ENCODE measurements at regions not wholly inside any gene's neighbourhood (a gene's known extent, or its start where the extent isn't known, plus 50 kb on each side); places are given as distances from the start of the nearest gene placed in this dataset.

- no peak for DNase-seq
Observed at GRCh38 chr6:8535519-8535918, 100.2 kb upstream of the SLC35B3 start.

GRCh38 chr6:8530785-8531435 is 95.6 kb upstream of the SLC35B3 start:
- DNase-seq, result no peak

DNA sequence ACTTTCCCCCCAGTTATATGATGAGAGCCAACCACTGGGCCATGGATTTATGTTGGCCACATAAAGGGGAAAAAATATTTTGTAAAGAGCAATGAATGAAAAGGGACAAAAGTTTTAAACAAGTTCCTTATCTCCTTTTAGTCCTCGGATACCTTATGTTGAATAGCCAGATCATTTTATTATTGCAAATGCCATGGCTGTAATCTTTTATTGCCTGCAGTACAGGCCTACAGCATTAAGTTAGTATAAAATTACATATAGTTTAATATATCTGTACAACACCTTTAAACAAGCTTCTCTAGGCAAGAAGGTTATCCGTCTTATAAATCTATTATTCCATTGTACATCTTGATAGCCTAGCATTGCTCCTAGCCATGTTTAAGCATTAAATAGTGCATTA is 93.9 kb upstream of the SLC35B3 start:
- DNase-seq, result no peak

GRCh38 chr6:8527818-8528217 is 92.5 kb upstream of the SLC35B3 start:
- DNase-seq, result no peak

DNA sequence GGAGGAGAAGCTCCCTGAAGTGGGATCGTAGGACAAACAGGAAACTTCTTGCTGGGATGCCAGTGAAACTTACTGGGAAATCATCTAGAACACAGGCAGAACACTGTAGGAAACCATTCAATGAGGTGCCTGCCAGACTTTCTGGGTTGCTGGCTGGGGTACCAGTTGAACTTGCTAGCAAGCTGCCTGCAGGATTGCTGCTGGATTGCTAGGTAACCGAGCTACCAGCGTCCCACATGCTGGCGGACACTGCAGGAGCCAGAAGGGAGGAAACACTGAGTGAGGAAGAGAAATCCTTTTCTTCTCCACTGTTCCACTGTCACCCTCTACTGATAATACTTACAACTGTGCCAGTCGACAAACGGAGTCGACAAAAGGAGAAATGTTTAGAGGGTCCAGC is 91.3 kb upstream of the SLC35B3 start:
- DNase-seq, result no peak

DNA sequence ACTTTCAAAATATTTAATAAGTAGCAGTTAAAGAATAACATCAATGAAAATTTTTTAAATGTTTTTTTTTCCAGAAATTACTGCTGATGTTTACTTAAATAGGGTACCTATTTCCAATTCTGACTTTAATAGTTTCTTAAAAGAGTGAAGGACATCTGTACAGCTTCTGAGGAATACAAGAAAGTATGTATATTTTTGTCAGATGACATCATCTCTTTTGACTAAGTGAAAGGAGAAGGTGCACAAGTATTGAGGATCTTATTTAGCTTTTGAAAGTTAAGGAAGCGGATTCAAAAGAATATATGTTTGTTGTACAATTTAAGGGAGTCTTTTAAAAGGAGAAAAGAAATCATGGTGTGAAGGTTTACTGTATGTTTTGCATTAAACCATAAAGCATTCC is 90.0 kb upstream of the SLC35B3 start:
- no peak for DNase-seq

DNA sequence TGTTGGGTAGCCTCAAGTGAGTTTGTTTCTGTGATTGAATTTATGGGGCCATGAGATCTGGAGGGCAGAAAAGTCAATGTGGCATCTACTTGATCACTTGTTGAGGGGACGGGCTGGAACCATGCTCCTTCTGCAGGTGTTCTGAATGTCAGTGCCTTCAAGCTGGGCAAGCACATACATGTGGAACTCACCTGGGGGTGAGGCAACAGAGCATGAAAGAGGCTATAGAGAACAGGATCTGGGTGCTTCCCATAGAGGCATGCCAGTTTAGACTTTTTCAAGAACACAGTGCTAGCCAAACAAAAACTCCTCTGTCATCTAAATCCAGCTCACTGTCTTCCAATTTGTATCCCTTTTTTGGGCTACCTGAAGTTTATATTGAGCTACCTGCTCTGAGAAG is 77.8 kb upstream of the SLC35B3 start:
- peak; percentile 55 for DNase-seq

GRCh38 chr6:8507286-8507685 is 71.9 kb upstream of the SLC35B3 start:
- no peak for DNase-seq

GRCh38 chr6:8506126-8506525 is 70.8 kb upstream of the SLC35B3 start:
- no peak for DNase-seq

GRCh38 chr6:8499540-8499939 is 64.2 kb upstream of the SLC35B3 start:
- no peak for DNase-seq

DNA sequence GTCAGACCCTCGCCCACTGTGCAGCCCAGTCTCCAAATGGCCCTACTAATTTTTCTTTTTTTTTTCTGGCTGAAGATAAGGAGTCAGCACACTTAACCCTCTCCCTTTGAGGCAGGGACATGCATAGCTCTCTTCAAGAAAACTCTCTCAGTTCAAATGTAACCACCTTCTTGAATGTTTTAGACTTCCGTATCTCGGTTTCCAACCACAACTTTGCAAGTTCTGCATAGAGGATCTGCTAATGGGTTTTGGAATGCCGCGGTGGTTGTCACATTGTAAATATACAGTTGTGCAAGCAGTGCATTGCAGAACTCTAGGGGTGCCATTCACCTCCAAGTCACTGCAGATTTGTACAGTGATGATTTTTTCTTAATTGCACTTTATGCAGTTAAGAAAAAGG is 59.4 kb upstream of the SLC35B3 start:
- no peak for DNase-seq

GRCh38 chr6:8492536-8493133 is 57.3 kb upstream of the SLC35B3 start:
- no peak for DNase-seq

All from NCI-H345 (cell line).